GM19372 (cell line): ENCODE measurements at regions not wholly inside any gene's neighbourhood (a gene's known extent, or its start where the extent isn't known, plus 50 kb on each side); places are given as distances from the start of the nearest gene placed in this dataset.
A peak's percentile ranks its signal among the peaks of the same experiment; 100 is the strongest.
"Not testable (repeated sequence)": the region's sequence is repeated elsewhere in the genome, so short reads cannot be mapped to it uniquely, and the experiment has no call there.

ENCODE experiments used
- ATAC-seq: cut with Tn5 transposase; IDR thresholded peaks from one replicate; pipeline ENCODE4 v1.9.1; 2021; ENCODE audit warnings: mild to moderate bottlenecking, low read depth, moderate library complexity; ENCODE audit not compliant: unreplicated experiment

DNA sequence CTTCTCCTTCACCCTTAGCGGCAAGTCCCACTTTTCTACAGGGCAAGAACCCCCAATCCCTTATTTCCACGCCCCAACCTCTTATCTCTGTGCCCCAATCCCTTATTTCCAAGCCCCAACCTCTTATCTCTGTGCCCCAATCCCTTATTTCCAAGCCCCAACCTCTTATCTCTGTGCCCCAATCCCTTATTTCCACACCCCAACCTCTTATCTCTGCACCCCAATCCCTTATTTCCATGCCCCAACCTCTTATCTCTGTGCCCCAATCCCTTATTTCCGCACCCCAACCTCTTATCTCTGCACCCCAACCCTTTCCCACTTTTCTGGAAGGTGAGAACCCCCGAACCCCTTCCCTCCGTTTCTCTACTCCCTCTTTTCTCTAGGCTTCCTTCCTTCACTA, 116.1 kb upstream of the GJE1 start:
- not testable (repeated sequence) for ATAC-seq

DNA sequence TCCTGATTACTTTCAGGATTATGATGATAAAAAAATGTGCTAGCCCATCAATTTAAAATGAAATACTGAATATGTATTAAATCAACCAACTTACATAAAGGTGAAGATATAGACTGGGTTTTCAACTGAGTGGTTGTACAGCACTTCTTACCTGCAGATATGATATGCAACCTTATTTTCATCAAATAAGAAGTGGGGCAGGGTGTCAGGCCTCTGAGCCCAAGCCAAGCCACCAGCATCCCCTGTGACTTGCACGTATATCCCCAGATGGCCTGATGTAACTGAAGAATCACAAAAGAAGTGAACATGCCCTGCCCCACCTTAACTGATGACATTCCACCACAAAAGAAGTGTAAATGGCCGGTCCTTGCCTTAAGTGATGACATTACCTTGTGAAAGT, 117.3 kb upstream of the GJE1 start:
- ATAC-seq: not testable (repeated sequence)

DNA sequence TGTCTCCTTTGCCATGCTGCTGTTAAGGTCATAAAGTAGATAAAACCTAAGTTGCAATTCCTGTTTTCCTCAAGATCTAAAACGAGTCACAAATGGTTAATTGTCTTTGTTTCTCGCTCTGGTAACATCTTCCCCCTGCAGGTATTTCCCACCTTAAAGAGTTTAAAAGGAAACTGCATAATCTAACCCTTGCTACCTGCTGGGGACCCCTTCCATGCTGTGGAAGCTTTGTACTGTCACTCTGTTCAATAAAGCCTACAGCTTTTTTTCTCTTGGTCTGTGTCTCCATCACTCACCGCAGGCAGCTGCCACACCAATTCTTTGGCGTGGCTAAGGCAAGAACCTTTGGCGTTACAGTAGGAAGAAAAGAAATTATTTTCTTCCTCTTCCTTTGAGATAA, 117.7 kb upstream of the GJE1 start:
- ATAC-seq: no peak

DNA sequence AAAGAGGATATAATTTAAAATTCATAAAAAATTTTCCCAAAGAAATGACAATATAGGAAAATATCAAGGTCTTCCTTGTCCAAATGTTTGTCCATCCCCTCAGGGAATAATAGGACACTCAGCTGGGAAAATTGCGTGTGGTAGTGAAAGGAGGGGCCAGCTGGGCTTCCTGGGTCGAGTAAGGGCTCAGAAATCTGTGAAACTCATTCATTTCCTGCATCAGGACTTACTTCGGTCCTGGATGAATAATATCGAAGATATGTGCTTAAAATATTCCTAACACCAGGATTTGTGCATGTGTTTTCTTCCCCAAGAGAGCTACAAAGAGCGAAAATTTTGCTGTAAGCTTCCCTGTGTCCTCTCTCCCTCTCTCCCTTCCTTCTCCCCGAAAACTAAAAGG, 118.2 kb upstream of the GJE1 start:
- ATAC-seq: no peak

DNA sequence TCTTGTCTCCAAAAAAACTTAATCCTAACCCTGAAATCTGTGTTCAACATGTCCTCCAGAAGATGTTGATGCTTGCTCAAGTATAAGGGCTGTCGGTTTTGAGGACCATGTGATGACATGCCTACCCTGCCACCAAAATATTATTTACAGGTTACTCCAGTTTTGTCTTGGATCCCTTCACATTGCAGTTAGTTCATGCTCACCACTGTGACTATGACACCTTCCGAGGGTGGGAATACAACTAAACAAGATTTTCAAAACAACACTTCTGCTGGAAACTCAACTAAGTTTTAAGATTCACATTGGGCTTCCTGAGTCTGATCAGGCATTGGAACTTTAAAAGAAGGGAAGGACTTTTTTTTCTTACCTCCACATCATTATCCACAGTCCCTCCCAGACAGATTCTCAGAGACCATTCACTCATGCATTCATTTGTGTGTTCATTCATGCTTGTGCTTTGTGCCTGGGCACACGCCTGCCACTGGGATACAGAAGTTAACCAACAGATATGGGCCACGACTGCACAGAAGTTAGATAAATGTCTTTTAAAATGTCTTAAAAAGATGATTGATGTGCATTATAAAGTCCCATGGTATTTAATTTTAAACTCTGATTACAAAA, 118.7 kb upstream of the GJE1 start:
- ATAC-seq: no peak

DNA sequence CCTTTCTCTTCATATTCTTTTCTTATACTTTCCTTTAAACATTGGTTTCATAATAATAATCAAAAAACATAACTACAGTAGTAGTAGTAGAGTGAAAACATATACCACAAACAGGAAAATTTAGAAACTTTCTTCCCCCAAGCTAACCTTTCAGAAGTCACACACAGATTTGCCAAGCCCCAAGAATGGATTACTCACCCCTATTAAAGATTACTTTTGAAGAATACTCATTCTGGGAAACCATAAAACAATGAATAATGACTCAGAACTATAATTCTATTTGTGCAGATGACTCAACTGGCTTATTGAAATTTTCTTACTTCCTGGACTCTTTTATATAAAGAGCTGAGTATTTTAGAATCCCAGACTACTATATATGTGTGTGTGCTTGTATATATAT, 119.4 kb upstream of the GJE1 start:
- no peak for ATAC-seq

DNA sequence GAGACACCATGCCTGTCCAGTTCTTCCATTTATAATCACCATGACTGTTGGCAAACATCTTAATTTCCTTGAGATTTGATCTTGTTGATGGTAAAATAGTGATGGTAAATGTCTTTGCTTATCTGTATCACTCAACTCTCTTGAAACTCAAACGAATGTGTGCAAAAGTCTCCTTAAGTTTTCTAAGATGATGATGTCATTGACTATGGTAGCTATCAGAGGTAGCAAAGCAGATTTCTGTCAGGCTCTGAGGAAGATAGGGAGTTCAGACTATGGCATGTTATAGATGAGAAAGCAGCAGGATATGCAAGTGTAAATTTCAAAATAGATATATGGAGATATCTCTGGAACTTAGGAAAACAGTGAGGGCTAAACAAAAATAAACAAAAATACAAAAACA, 121.0 kb upstream of the GJE1 start:
- no peak for ATAC-seq

DNA sequence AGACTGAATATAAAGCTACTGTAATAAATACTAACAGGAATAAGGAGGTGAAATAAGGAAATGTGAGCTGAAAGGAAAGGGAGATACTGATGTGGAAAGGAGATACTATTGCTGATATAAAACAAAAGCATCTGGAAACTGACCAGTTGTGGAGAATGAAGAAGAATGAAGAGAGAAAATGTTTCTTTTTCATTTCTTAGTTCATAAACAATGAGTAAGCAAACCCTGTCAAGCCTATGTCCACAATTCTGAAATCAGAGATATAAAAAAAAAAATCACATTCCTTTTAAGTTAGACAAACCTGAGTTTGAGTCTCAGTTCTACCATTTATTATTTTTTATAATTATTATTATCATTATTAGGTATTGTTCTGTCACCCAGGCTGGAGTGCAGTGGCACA, 121.6 kb upstream of the GJE1 start:
- no peak for ATAC-seq

DNA sequence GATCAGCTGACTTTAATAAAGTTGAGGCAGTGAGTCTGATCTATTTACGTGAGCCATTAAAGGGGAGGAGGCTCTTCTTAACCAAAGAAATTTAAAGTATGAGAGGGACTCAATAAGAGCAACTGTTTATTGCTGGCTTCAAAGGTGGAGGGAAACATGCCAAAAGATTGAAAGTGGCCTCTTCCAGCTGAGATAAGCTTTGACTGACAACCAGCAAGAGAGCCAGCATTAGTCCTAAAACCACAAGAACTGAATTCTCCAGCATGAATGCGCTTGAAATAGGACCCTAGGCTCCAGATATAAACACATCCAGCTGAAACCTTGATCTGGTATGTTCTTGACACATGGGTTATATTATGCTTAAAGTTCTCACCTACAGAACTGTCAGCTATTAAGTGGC, 123.1 kb upstream of the GJE1 start:
- ATAC-seq: no peak

DNA sequence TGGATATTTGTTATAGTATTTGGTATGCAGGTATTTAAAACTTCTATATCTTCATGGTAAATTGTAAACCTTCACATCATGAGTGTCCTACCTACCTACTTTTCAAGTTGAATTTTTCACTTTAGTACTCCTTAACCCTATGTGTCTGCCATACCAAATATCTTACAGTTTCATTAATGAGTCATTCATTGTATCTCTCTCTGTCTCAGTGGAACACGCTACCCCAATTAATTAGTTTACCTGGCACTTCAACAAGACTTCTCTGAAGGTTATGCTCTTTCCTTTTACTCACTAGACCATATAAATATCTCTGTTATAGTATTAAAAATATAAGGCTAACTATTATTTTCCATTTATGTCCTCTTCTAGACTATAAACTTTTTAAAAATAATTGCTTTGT, 123.9 kb upstream of the GJE1 start:
- no peak for ATAC-seq

DNA sequence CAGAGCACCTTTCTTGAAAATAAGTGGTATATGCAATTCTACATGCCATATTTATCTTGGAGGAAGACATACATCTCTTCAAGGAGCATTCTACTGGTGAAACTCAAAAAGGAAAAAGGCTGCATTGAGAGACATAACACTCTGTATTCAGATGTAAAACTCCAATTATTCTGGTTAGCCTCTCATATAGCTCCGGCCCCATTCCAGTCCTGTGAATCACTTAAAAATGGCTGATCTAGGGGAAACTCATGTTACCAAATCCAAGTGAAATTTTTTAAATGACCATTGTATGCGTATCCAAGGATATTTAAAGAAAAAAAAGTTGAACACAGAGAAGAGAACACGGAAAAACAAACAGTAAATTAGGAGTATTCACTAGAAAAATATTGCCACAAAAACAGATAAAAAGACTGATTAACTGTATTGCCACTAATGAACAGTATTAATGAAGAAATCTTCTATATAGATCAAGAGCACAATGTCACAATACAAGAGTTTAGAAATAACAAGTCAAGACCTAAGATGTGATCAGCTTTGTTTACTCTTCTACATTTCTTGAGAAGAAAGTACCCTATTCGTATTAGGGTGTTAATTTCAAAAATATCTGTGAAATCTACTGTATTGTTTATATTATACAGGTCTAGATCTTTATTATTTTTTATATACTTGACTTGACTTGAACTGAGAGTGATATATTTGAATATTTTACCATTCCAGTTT, 124.5 kb upstream of the GJE1 start:
- no peak for ATAC-seq

DNA sequence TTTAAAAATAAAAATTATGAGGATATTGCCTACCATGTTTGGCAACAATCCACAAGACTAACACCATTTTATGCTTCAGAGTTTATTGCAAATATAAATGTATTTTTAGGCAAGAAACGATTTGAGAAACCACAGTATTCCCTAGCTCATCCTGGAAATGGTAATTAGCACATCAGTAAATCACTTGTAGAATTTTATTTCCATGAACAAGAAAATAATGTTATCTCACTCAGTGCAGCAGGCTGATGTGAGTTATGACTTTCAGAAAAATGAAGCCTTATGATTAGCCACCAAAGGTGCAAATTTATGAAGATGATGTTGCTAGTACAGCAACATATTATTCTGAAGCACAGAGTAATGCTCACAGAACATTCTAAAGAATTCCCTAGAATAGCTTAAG, 127.7 kb upstream of the GJE1 start:
- no peak for ATAC-seq

DNA sequence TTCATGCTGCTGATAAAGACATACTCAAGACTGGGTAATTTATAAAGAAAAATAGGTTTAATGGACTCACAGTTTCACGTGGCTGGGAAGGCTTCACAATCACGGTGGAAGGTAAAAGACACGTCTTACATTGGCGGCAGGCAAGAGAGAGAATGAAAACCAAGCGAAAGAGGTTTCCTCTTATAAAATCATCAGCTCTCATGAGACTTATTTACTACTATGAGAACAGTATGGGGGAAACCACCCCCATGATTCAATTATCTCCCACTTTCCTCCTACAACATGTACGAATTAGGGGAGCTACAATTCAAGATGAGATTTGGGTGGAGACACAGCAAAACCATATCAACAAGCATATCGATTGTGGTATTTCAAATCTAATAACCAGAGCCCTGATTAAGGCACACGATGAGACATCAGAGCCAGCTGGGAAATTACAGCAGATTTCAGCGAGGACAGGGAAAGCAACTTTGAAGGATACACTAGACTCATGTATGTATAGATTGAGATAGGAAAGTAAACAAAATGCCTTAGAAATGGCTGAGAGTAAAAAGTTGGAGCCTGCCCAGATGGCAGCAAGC, 129.8 kb upstream of the GJE1 start:
- no peak for ATAC-seq

DNA sequence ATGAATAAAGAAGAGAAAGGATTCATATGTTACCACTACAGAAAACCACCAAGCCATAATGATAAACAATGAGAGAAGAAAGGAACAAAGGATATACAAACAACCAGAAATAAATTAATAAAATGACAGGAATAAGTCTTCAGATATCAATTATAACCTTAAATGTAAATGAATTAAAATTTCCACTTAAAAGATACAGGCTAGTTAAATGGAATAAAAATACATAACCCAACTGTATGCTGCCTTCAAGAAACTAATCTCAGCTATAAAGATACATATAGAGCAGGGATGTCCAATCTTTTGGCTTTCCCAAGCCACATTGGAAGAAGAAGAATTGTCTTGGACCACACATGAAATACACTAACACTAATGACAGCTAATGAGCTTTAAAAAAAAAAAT, 135.9 kb upstream of the GJE1 start:
- ATAC-seq: no peak

DNA sequence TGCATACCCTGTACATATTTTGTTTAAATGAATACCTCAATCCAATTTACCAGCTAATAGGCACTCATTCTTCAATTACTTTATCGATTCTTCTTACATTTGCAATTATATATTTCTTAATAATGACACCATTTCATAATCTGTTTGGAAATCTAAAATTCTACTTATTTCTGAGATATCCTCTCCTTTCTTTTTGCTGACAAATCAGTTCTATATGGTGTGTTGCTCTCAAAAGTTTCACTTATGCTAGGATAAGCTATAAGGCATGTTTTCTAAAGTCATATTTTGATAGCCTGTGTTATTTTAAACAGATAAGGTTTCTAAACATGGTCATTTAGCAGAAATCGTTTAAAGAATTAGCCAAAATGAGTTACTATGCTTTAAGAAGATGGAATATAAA, 140.6 kb upstream of the GJE1 start:
- ATAC-seq: no peak

DNA sequence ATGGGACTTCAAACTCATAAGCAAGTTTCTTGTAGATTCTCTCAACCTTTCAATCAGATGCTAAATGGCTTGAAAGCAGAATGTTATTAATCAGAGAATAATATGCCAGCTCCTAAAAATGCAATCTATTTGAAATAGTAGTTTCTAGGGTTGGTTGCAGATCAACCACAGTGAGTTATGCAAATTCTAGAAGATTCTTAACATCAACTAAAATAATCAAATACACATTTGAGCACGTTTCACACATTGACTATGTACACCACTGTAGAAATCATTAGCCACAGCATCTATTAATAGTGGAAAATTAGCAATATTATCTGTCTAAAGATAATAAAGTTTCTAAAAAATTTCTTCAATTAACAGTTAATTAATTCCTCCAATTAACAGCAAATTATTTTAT, 141.9 kb upstream of the GJE1 start:
- no peak for ATAC-seq

DNA sequence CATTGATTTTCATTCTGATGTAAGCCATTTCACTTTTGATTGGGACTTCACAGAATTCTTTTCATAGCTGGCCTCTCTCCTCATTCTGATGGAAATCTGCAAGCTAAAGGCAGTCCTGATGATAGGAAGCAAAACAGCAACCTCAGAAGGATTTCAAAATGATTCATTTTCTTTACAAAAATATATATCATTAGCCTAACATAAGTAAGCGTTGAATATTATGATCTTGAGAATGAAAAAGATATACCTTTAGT, 143.1 kb upstream of the GJE1 start:
- ATAC-seq: no peak

DNA sequence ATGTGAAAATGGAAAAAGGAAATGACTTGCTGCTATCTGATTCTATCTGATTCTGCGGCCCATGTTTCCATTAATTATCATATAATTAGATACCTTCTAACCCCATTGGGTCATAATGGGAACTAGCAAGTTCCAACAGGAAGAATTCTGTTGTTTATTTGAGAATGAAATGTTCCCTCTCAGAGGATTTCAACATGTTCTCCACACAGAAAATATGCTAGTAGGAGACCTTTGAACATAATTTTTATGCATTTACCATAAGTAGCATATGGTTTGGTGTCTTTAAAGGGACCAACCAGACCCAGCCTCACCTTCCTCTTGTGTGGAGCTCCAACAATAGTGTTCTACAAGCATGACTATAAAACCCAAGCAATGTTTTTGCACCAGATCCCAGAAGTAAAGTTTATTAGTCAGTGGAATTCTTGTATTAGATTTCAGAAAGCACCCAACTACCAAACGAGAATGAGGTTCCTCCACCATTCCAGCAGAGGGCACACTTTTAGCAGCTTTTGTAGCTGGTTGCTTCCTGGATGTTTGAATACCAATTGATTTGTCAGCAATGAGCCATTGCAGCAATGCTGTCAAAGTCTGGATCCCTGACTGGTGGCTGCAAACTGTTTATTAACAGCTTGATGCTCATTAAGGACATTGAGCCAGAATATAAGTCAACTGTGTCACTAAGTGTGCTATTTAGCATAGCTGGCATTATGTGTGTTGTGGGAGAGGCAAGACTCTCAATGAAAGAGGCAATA, 143.6 kb upstream of the GJE1 start:
- ATAC-seq: peak; percentile 82

DNA sequence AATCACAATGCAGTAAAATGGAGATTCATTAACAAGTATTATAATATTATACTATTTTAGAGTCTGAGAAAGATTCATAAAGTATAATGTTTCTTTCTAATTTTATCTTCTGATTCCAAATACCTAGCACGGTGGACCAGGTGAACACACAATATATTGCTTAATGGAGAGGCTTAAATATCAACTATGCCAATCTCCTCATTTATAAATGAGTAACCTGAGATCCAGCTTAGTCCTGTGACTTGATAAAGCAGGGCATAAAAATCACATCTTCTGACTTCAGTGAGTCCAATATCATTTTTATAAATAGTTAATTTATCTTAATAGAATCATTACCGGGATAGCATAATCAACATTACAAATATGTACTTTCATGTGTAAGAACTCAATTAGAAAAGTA, 144.4 kb upstream of the GJE1 start:
- no peak for ATAC-seq

DNA sequence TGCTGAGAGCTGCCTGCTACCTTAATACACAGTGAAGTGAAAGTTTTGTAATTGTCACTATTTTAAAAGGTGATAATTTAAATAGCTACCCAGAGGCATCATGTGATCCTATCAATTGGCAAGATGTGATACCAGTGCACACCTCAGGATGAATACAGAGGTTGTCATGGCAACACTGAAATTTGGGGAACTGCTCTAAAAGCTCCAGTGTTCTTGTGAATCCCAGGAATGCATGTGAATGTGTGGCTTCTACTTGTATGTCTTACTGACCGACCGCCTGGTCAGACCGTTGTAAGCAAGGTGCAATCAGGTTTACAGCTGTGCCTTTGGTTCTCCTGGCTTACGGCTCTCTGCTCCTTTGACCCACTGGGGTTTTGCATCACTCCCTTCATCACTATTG, 146.3 kb upstream of the GJE1 start:
- no peak for ATAC-seq

DNA sequence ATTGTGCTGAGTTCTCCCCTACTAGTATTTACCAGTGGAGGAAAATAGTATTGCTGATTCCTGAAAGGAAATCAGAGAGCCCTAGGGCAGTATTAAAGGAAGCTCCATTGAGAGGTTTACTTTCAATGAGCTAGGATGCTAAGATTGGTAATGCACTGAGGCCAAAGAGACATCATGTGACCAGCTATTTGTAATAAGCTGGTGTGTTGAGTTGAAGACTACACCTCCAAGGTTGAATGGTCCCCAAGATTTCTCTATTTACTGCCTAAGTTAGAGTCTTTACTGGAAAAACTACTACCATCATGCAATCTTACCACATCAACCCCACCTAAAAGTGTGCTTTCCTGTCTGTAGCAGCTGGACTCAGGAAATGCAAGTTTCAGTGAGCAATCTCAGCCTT, 151.5 kb upstream of the GJE1 start:
- ATAC-seq: no peak

DNA sequence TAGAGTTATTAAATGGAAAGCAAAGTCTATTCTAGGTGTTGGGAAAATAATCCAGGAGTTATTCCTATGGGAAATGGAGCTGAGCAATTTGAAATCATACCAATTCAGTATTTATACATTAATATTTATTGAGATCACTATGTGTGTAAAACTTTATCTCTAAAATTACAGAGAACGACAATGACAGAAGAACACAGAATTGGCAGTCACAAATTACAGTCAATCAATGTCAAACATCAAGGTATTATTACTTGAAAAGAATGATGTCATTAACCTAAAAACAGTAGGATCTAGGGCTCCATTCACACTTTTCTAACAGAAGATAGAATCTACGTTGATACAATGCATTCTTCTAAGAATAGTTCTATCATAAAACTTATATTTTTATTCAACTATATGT, 154.9 kb upstream of the GJE1 start:
- ATAC-seq: no peak
